ENCODE measurements at regions not wholly inside any gene's neighbourhood (a gene's known extent, or its start where the extent isn't known, plus 50 kb on each side); places are given as distances from the start of the nearest gene placed in this dataset.

DNA sequence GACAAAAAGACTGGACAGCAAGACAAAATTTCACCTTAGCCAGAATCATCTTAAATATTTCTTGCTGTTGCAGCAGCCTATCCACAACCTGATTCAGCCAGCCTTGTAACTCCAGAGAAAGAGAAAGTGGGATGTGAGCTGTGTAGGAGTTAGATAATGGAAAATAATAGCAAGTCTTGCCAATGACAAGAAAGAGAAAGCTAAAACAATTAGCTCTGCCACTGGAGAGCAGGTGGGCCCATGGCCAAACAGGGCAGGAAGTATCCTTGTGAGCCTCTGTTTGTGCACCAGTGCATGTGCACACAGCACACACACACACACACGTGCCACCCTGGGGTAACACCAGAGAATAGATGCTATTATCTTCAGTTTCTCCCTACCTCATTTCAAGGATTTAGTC lies 106.0 kb upstream of the CCDC196 start:
- no peaks in the 10 kb centered on the region for H3K9me3 ChIP-seq (ENCODE audit: low read depth)
- no peaks in the 10 kb centered on the region for H3K36me3 ChIP-seq (replicated peaks; ENCODE audit: insufficient read depth, low read depth)
- TF ChIP-seq, protein P1, sequence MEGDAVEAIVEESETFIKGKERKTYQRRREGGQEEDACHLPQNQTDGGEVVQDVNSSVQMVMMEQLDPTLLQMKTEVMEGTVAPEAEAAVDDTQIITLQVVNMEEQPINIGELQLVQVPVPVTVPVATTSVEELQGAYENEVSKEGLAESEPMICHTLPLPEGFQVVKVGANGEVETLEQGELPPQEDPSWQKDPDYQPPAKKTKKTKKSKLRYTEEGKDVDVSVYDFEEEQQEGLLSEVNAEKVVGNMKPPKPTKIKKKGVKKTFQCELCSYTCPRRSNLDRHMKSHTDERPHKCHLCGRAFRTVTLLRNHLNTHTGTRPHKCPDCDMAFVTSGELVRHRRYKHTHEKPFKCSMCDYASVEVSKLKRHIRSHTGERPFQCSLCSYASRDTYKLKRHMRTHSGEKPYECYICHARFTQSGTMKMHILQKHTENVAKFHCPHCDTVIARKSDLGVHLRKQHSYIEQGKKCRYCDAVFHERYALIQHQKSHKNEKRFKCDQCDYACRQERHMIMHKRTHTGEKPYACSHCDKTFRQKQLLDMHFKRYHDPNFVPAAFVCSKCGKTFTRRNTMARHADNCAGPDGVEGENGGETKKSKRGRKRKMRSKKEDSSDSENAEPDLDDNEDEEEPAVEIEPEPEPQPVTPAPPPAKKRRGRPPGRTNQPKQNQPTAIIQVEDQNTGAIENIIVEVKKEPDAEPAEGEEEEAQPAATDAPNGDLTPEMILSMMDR (IDR thresholded peaks at IDR 0.05; ENCODE audit: poor library complexity), result no peak
- H3K4me3 ChIP-seq, result no peak overlapping the region
- H3K27ac ChIP-seq, result no peak overlapping the region
- H4K20me1 ChIP-seq (ENCODE audit: insufficient read depth, poor library complexity, severe bottlenecking), result no peaks in the 10 kb centered on the region
- H3K4me2 ChIP-seq, result no peak overlapping the region
- H3K9me2 ChIP-seq (replicated peaks; ENCODE audit: insufficient read depth), result no peaks in the 10 kb centered on the region
- H3K4me1 ChIP-seq (ENCODE audit: insufficient read depth), result no peaks in the 10 kb centered on the region
- WGBS (ENCODE audit: low lambda C conversion rate, missing lambda C conversion rate), result 56% methylated on average over 1 of the region's 1 CpG
- no peaks in the 10 kb centered on the region for H3K79me2 ChIP-seq
- H3K27me3 ChIP-seq, result peaks cover 11% of the 10 kb centered on the region
- no peak for DNase-seq (ENCODE audit: low spot score)
- no peak overlapping the region for H2AFZ ChIP-seq

DNA sequence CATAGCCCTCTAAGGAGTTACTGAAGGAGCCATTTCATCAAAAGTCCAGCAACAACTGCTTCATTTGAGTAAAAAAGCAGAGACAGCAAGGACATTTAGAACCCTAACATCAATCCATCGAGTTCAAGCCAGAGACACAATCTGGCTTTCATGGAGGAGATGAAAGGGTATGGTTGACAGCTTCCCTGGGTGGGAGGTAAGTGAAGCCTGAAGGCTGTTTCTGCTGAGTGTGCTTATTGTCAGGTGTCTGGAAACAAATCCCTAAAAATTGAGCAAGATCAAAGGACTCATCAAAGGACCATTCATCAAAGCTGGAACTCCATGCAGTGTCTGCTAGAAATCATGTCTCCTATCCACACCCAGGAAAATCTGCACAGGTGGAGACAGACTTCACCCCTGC lies 104.4 kb upstream of the CCDC196 start:
- TF ChIP-seq, protein P1 (IDR thresholded peaks at IDR 0.05; ENCODE audit: poor library complexity), result no peak
- TF ChIP-seq EZH2phosphoT487 (IDR thresholded peaks at IDR 0.05; ENCODE audit: low read depth, severe bottlenecking, unreplicated experiment) (no peak), EZH2 (IDR thresholded peaks at IDR 0.05; ENCODE audit: borderline replicate concordance) (no peak)
- Histone ChIP-seq H4K20me1 (ENCODE audit: insufficient read depth, poor library complexity, severe bottlenecking) (no peaks in the 10 kb centered on the region), H3K27me3 (peaks cover under 1% of the 10 kb centered on the region), H3K4me1 (ENCODE audit: insufficient read depth) (no peaks in the 10 kb centered on the region), H3K4me3 (no peak overlapping the region), H3K9me2 (replicated peaks; ENCODE audit: insufficient read depth) (no peaks in the 10 kb centered on the region), H3K9me3 (ENCODE audit: low read depth) (no peaks in the 10 kb centered on the region), H3K4me2 (no peak overlapping the region), H3K36me3 (replicated peaks; ENCODE audit: insufficient read depth, low read depth) (no peaks in the 10 kb centered on the region), H2AFZ (no peak overlapping the region), H3K79me2 (no peaks in the 10 kb centered on the region), H3K27ac (no peak overlapping the region)
- DNase-seq (ENCODE audit: low spot score), result no peak
- WGBS (ENCODE audit: low lambda C conversion rate, missing lambda C conversion rate), result 33% methylated on average over 1 of the region's 1 CpG

DNA sequence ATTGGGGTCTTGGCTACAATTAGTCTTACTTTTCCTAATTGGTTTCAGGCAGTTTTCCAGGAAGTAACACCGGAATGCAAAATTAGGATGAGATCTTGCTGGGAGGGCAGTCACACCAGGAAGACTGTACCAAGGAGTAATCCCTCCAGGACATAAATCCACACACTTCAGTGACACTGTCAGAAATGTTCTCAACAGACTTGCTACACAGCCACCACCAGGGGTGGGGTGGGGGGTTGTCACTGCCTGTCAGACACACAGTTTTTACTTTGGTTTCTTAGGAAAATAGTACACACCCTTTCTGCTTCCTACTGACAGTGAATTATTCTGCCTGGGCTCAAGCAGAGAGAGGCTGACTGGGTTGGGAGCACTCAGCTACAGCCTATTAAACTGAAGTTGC lies 102.9 kb upstream of the CCDC196 start:
- DNase-seq (ENCODE audit: low spot score), result no peak
- no peaks in the 10 kb centered on the region for H3K9me2 ChIP-seq (replicated peaks; ENCODE audit: insufficient read depth)
- H3K27ac ChIP-seq, result no peak overlapping the region

More for the DNA sequence above, 102.9 kb upstream of the CCDC196 start:
- TF ChIP-seq EZH2phosphoT487 (IDR thresholded peaks at IDR 0.05; ENCODE audit: low read depth, severe bottlenecking, unreplicated experiment), result no peak
- TF ChIP-seq, protein P1 (IDR thresholded peaks at IDR 0.05; ENCODE audit: poor library complexity), result no peak
- no peak for TF ChIP-seq EZH2 (IDR thresholded peaks at IDR 0.05; ENCODE audit: borderline replicate concordance)
- H3K4me2 ChIP-seq, result no peak overlapping the region
- H3K9me3 ChIP-seq (ENCODE audit: low read depth), result no peaks in the 10 kb centered on the region
- 62% methylated on average over 1 of the region's 1 CpG for WGBS (ENCODE audit: low lambda C conversion rate, missing lambda C conversion rate)
- no peaks in the 10 kb centered on the region for H3K36me3 ChIP-seq (replicated peaks; ENCODE audit: insufficient read depth, low read depth)
- H3K79me2 ChIP-seq, result no peaks in the 10 kb centered on the region
- no peaks in the 10 kb centered on the region for H3K4me1 ChIP-seq (ENCODE audit: insufficient read depth)
- no peaks in the 10 kb centered on the region for H4K20me1 ChIP-seq (ENCODE audit: insufficient read depth, poor library complexity, severe bottlenecking)
- no peak overlapping the region for H2AFZ ChIP-seq
- no peaks in the 10 kb centered on the region for H3K27me3 ChIP-seq
- H3K4me3 ChIP-seq, result no peak overlapping the region

All from hepatocyte (in vitro differentiated cells).